ENCODE measurements at regions not wholly inside any gene's neighbourhood (a gene's known extent, or its start where the extent isn't known, plus 50 kb on each side); places are given as distances from the start of the nearest gene placed in this dataset.

DNA sequence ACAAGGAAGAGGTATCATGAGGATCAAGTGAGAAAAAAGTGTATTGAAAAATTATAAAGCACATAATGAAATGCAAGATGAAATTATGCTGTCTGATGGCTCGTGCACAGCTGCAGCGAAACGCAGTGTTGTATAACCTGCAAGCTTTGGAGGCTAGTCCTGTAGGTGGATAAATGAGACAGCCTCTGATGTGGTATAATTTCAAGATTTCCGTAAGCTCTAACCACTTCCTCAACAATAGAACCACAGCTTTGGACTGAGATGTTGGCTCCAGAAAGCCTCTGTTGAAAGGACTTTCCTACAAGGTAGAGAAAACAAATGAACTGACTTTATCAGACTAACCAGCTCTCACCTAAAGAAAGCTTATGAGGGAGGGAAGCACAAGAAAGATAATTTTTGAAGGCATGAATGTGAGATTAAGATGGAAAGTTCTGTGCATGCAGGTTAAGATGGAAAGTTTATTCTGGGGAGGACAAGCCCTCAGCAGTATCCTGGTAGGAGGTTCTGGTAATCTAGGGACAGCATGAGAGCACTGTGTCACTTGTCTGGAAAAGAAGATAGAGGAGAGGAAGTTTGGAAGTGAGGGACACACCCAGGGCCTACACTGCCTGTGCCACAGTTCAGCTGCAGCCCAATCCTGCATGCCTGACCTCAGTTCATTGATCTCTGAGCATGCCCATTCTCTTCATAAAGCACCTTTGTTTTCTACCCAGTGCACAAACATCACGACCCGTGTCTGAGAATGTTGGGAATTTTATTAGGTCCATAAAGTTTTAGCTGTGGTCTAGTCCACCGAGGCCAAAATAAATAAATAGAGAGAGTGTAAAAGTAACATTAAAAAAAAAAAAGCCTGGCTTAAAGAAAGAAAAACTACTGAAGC lies 161.5 kb upstream of the SFRP2 start:
- no peak for DNase-seq (ENCODE audit: low read depth in 1 of 2, low spot score in 1 of 2)
- in situ Hi-C loops (cut with HindIII; ENCODE audit: low pct_unique_long_range_greater_than_20kb, low sequenced_read_pairs) = no loop called here
- TF ChIP-seq JUND (IDR thresholded peaks at IDR 0.05; ENCODE audit: low read depth) = no peak

DNA sequence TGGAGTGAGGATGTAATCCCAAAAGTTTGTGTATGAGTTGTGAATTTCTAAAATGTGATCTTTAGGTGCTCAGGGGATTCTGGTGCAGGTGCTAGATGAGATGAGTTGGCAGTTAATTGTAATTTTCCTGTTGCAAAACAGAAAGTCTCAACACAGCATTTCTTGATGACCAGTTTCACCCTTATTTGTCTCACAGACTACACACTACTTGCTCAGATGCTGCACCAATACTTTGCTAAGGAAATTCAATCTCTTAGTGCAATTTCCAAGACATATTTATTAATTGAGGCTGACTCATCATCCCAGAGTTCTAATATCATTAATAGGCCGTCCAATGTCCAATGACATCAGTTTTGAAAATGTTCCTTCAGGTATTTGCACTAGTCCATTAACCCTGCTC lies 159.2 kb upstream of the SFRP2 start:
- DNase-seq (ENCODE audit: low read depth in 1 of 2, low spot score in 1 of 2) = no peak
- in situ Hi-C loops (cut with HindIII; ENCODE audit: low pct_unique_long_range_greater_than_20kb, low sequenced_read_pairs) = no loop called here
- no peak for TF ChIP-seq JUND (IDR thresholded peaks at IDR 0.05; ENCODE audit: low read depth)

DNA sequence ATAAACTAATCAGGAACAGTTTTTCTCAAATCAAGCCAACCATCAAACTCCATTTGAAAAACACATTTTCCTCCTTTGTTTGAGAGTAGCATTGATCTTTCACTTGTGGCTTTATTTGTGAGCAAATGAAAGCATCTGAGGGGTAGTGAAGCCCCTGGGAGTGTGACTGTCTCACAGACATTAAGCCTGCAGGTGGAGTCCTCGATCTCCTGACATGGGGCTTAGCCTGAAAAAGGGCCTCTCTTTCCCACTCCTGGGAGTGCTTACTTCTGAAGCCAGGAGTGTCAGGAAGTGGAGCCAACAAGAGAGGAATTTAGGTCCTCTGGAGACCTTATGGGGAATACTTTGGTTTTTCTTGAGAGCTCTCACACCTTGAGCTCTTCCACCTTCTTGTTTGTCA lies 158.2 kb upstream of the SFRP2 start:
- no peak for TF ChIP-seq JUND (IDR thresholded peaks at IDR 0.05; ENCODE audit: low read depth)
- in situ Hi-C loops (cut with HindIII; ENCODE audit: low pct_unique_long_range_greater_than_20kb, low sequenced_read_pairs) = no loop called here
- no peak for DNase-seq (ENCODE audit: low read depth in 1 of 2, low spot score in 1 of 2)

DNA sequence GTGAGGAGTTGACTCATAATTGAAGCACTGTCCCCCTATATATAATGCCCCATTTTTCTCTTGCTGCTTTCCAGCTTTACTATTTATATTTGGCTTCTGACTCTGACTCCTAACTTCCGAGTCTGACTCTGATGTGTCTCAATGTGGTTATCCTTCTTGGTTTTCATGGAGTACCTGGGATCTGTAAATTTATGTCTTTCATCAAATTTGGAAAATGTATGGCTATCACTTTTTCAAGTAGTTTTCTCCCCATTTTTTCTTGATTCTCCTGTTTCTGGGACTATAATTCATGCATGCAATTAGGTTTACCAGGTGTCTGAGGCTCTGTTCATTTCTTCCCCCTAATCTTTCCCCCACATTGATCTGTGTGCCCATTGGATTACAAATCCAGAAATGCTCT lies 156.8 kb upstream of the SFRP2 start:
- no peak for TF ChIP-seq JUND (IDR thresholded peaks at IDR 0.05; ENCODE audit: low read depth)
- DNase-seq (ENCODE audit: low read depth in 1 of 2, low spot score in 1 of 2) = no peak
- in situ Hi-C loops (cut with HindIII; ENCODE audit: low pct_unique_long_range_greater_than_20kb, low sequenced_read_pairs) = no loop called here

DNA sequence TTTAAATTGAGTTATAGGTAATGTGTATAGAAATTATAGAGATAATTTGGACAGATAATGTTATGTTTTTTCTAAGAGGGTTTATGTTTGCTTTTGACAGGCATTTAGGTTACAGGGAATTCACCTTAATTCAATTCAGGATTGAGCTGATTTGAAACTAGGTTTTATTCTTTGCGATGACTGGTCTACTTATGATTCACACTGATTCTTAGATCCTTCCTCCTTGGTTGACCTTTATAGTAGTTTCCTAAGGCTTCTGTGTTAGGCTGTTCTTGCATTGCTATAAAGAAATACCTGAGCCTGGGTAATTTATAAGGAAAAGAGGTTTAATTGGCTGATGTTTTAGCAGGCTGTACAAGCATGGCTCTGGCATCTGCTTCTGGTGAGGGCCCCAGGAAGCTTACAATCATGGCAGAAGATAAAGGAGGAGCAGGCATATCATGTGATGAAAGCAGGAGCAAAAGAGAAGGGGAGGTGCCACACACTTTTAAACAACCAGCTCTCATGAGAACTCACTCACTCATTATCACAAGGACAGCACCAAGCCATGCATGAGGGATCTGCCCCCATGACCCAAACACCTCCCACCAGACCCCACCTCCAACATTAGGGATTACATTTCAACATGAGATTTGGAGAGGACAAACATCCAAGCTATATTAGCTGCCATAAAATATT lies 155.0 kb upstream of the SFRP2 start:
- in situ Hi-C loops (cut with HindIII; ENCODE audit: low pct_unique_long_range_greater_than_20kb, low sequenced_read_pairs) = no loop called here
- TF ChIP-seq JUND (IDR thresholded peaks at IDR 0.05; ENCODE audit: low read depth) = no peak

DNA sequence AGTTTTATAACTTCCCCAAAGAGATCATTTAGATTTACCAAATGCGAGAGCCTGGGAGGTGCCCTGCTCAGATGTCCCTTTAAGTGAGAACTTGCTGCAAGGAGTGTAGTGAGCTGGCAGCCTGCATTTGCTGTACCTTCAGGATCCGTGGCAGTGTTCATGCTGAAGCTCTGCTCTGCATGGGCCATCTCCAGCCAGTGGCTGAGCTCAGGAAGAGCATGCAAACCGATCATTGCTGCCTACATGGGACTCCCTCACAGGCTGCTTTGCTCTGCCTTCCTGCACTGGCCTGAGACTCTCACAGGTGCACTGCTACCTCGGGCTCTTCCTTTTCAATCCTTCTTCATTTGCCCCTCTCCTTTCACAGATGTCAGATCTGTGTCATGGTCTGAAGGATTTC lies 152.0 kb upstream of the SFRP2 start:
- DNase-seq (ENCODE audit: low read depth in 1 of 2, low spot score in 1 of 2) = peak in 1 of 2 experiments; percentile 2
- in situ Hi-C loops (cut with HindIII; ENCODE audit: low pct_unique_long_range_greater_than_20kb, low sequenced_read_pairs) = no loop called here
- TF ChIP-seq JUND (IDR thresholded peaks at IDR 0.05; ENCODE audit: low read depth) = no peak

More for the DNA sequence above, 155.0 kb upstream of the SFRP2 start:
- DNase-seq (ENCODE audit: low read depth in 1 of 2, low spot score in 1 of 2) = no peak

DNA sequence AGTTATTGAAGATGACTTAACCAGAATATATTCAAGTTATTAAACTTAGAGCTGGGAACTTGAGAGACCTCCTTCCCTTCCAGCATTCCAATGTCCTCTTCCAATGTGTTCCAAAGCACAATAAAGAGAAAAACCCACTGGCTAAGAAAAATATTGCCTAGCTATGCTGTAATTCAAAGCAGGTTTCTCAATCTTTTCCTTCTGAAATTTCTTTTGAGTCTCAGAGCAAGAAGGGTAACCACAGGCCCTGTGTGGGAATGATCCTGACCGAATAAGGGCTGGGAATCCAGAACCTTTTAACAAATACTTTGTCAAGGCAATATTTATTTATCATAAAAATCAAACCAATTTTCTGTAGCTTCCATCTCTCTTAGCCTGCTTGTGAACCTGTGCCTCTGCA lies 150.7 kb upstream of the SFRP2 start:
- no peak for TF ChIP-seq JUND (IDR thresholded peaks at IDR 0.05; ENCODE audit: low read depth)
- DNase-seq (ENCODE audit: low read depth in 1 of 2, low spot score in 1 of 2) = no peak

DNA sequence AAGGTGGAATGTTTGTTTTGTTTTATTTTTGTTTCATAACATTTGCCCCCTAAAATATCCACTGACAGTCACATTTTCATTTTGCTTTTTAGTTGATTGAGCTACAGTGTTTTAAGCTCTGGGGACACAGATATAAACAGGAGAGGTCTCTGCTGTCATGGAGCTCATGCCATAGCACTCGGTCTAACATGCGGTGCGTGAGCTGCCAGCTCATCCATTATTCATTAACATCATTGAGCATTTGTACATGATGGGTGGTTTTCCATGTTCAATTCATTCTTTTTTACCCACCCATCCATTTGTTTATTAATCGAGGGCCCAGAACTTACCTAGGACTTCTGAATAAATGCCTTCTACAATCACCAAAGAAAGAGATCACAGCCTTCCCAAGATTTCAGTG lies 150.1 kb upstream of the SFRP2 start:
- TF ChIP-seq JUND (IDR thresholded peaks at IDR 0.05; ENCODE audit: low read depth) = no peak
- in situ Hi-C loops (cut with HindIII; ENCODE audit: low pct_unique_long_range_greater_than_20kb, low sequenced_read_pairs) = no loop called here
- no peak for DNase-seq (ENCODE audit: low read depth in 1 of 2, low spot score in 1 of 2)

More for the DNA sequence above, 150.7 kb upstream of the SFRP2 start:
- in situ Hi-C loops (cut with HindIII; ENCODE audit: low pct_unique_long_range_greater_than_20kb, low sequenced_read_pairs) = no loop called here

DNA sequence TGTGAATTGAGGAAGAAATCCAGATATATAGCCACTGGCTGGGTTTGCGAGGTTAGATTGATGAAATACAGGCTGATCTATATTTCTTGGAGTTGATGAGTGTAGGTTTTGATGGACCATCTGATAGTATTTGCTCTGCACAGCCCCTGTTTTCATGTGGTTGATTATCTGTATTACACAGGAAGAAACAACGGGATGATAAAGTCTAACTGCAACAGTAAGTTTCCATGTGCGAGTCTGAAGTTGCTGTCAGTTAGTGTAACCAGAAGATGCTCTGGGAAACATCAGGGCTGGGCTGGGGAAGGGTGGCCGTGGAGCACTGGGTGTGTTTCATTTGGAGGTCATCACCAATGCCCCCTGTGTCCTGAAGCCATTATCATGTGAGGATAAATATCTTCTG lies 148.4 kb upstream of the SFRP2 start:
- no peak for DNase-seq (ENCODE audit: low read depth in 1 of 2, low spot score in 1 of 2)
- no peak for TF ChIP-seq JUND (IDR thresholded peaks at IDR 0.05; ENCODE audit: low read depth)
- in situ Hi-C loops (cut with HindIII; ENCODE audit: low pct_unique_long_range_greater_than_20kb, low sequenced_read_pairs) = no loop called here

DNA sequence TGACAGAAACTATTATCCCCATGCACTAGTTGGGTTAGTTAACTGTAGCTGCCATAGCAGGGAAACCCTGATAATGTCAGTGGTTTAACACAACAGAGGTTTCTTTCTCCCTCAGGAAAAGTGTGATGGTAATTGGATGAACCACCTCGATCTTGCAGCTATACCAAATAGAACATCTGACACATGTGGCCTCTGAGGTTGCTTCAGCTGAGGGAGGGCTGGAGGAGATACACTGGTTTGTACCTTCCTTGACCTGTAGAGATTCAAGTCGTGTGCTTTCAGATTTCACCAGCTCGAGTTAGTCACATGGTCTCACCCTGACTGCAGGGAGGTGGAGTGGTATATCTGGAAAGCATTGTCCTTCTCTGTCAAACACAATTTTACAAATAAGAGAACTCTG lies 147.2 kb upstream of the SFRP2 start:
- in situ Hi-C loops (cut with HindIII; ENCODE audit: low pct_unique_long_range_greater_than_20kb, low sequenced_read_pairs) = no loop called here
- TF ChIP-seq JUND (IDR thresholded peaks at IDR 0.05; ENCODE audit: low read depth) = no peak
- DNase-seq (ENCODE audit: low read depth in 1 of 2, low spot score in 1 of 2) = no peak

DNA sequence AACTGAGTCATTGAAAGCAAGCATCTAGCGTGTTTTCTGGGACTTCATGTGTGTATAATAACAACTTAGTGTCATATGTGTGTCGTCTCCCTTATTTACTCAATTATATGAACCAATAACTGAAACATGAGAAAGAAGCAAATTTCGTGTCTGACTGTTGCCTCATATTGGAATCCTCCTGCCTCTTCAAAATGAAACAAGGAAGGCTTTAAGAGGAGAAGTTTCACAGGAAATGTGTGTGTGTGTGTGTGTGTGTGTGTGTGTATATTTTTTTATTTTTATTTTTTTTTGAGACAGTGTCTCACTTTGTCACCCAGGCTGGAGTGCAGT lies 145.8 kb upstream of the SFRP2 start:
- DNase-seq (ENCODE audit: low read depth in 1 of 2, low spot score in 1 of 2) = no peak
- TF ChIP-seq JUND (IDR thresholded peaks at IDR 0.05; ENCODE audit: low read depth) = no peak
- in situ Hi-C loops (cut with HindIII; ENCODE audit: low pct_unique_long_range_greater_than_20kb, low sequenced_read_pairs) = no loop called here

DNA sequence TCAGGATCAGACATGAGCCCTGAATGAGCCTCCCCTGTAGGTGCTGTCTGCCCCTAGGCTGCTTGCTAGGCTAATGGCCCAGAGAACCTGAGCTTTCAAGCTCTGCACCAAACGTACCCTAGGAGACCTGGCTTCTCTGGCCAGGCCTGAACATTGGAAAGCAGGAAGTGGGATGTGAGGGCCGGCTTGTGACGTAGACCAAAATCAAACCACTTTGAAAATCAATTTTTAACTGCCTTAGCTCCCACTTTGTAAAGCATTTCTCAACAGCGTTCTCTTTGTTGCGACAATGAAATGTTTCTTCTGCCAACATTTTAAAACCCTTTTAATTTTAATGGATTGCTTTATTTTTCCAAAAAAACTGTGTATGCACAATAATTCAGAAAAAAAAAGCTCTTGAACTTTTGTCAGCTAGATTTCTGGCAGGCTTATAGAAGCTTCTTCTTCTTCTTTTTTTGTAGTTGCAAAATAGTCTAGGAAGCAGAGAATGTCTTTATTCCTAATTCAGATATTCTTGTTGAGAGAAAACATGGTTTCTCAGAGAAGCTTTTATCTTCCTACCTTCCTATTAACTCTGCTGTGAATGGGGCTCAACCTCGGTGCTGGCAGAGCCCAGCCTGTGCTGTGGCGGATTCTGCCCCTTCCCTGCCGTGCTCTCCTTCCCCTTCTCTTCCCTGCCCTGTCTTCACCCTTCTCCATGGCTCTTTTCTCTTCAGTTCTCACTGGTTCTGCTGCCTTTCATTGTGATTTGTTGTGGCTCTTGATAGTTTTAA lies 145.2 kb upstream of the SFRP2 start:
- in situ Hi-C loops (cut with HindIII; ENCODE audit: low pct_unique_long_range_greater_than_20kb, low sequenced_read_pairs) = no loop called here
- no peak for TF ChIP-seq JUND (IDR thresholded peaks at IDR 0.05; ENCODE audit: low read depth)
- no peak for DNase-seq (ENCODE audit: low read depth in 1 of 2, low spot score in 1 of 2)

DNA sequence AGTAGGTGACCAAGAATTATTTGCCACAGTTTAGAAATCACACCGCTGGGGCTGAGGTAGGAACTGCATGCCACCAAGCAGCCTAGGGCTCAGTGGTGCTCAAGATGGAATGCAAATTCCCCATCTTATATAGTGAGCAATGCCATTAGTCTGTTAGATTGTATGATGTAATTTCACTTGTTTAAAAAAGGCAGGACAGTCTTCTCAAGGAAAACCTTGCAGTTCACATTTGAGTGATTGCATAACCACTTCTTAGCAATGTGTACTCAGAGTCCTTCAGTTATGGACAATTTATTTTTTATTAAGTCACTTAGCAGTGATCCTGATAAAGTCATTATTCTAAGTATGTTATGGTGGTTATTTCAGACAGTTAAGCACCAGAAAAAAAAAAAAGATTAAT lies 142.9 kb upstream of the SFRP2 start:
- in situ Hi-C loops (cut with HindIII; ENCODE audit: low pct_unique_long_range_greater_than_20kb, low sequenced_read_pairs) = no loop called here
- TF ChIP-seq JUND (IDR thresholded peaks at IDR 0.05; ENCODE audit: low read depth) = no peak
- DNase-seq (ENCODE audit: low read depth in 1 of 2, low spot score in 1 of 2) = no peak
